Nephron progenitor cell (in vitro differentiated cells): ENCODE measurements at regions not wholly inside any gene's neighbourhood (a gene's known extent, or its start where the extent isn't known, plus 50 kb on each side); places are given as distances from the start of the nearest gene placed in this dataset.

Experiments used
- DNase-seq: peaks from one replicate; pipeline ENCODE4 v3.0.0; 2021
- H3K27ac Mint-ChIP-seq: 2 replicates; pipeline ENCODE4 v1.8.0; 2021; ENCODE audit warnings: mild to moderate bottlenecking, moderate library complexity, mixed read lengths
- H3K27me3 Mint-ChIP-seq: 2 replicates; pipeline ENCODE4 v1.8.0; 2021; ENCODE audit warnings: mild to moderate bottlenecking, low read depth, mixed read lengths; ENCODE audit not compliant: poor library complexity
- H3K36me3 Mint-ChIP-seq: 2 replicates; pipeline ENCODE4 v1.8.0; 2021; ENCODE audit warnings: low read depth, mixed read lengths
- H3K4me1 Mint-ChIP-seq: 2 replicates; pipeline ENCODE4 v1.8.0; 2021; ENCODE audit warnings: mixed read lengths
- H3K4me3 Mint-ChIP-seq: 2 replicates; pipeline ENCODE4 v1.8.0; 2021; ENCODE audit warnings: mild to moderate bottlenecking, moderate library complexity, mixed read lengths
- H3K9me3 Mint-ChIP-seq: 2 replicates; pipeline ENCODE4 v1.8.0; 2021; ENCODE audit warnings: mild to moderate bottlenecking, moderate library complexity, mixed read lengths
- TF ChIP-seq, protein P1 (sequence below): fragments of 200-600 bp; sonication (generic); IDR thresholded peaks from 2 replicates; pipeline ENCODE4 v1.5.0; 2021; ENCODE audit warnings: antibody characterized with exemption

DNA sequence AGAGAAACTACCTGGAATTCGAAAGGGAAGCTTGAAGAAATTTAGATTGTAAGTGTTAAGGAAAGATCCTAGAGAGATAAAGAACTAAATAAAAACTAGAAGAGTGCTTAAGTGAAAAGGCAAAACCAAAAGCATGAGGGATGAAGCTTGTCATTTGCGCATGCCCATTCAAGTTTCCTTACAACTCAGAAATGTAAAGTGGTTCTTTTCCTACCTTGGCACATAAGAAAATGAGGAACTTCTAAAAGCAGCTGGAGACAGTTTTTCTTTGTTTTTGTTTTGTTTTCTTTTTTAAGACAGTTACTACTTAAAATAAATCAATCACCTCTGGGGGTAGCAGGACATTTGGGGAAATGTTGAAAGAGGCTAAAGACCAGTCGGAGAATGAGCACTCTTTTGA, 1304.4 kb upstream of the PCDH7 start:
- no peak overlapping the region for H3K27ac Mint-ChIP-seq
- DNase-seq, result no peak
- H3K4me1 Mint-ChIP-seq, result no peaks in the 10 kb centered on the region
- no peaks in the 10 kb centered on the region for H3K36me3 Mint-ChIP-seq
- H3K27me3 Mint-ChIP-seq, result no peaks in the 10 kb centered on the region
- no peaks in the 10 kb centered on the region for H3K9me3 Mint-ChIP-seq
- H3K4me3 Mint-ChIP-seq, result no peak overlapping the region
- TF ChIP-seq, protein P1, sequence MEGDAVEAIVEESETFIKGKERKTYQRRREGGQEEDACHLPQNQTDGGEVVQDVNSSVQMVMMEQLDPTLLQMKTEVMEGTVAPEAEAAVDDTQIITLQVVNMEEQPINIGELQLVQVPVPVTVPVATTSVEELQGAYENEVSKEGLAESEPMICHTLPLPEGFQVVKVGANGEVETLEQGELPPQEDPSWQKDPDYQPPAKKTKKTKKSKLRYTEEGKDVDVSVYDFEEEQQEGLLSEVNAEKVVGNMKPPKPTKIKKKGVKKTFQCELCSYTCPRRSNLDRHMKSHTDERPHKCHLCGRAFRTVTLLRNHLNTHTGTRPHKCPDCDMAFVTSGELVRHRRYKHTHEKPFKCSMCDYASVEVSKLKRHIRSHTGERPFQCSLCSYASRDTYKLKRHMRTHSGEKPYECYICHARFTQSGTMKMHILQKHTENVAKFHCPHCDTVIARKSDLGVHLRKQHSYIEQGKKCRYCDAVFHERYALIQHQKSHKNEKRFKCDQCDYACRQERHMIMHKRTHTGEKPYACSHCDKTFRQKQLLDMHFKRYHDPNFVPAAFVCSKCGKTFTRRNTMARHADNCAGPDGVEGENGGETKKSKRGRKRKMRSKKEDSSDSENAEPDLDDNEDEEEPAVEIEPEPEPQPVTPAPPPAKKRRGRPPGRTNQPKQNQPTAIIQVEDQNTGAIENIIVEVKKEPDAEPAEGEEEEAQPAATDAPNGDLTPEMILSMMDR, result no peak

DNA sequence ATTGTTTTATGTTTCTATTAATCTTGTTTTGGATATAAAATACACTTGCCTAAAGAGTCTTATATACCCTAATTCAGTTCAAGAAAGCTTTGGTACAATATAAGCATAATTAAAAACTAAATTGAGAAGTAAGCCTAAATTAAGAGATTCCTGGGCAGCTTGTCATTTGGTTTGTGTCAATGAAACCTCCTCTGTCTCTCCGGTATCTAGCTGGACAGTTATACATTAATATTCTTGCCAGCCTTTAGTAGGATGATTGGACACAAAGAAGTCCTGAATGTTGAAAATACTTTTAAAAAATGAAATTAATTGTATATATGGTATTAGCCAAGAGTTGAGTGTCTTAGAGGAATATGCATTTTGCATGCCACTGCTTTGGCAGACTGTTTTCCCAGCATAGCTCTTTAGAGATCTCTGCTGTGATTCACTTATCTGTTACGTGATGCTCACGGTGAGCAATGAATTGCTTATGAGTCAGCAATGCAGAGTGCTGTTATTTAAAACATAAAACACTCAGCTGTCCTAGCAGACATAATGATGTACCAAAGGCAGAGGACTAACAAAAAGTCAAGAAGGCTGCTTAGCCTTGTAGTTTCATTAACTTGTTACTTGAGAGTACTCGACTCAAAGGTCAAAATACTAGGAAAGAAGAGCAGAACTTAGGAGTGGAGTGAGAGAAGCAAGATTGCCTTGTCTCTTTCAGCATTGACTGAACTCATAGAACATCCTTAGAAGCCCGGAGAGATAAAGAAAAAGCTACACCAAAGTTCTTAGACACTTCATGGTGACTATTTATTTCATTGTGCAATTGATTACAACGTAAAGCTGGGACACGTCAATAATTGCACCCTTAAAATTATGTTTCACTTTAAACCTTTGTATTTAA, 1296.1 kb upstream of the PCDH7 start:
- DNase-seq, result no peak
- no peaks in the 10 kb centered on the region for H3K9me3 Mint-ChIP-seq

GRCh38 chr4:29453303-29453820, 1266.8 kb upstream of the PCDH7 start:
- Mint-ChIP-seq H3K36me3 (no peaks in the 10 kb centered on the region), H3K27ac (no peak overlapping the region), H3K27me3 (no peaks in the 10 kb centered on the region), H3K4me3 (no peak overlapping the region), H3K4me1 (peaks cover 5% of the 10 kb centered on the region), H3K9me3 (no peaks in the 10 kb centered on the region)
- TF ChIP-seq, protein P1, result no peak
- no peak for DNase-seq

More for the DNA sequence above, 1296.1 kb upstream of the PCDH7 start:
- TF ChIP-seq, protein P1, result no peak
- Mint-ChIP-seq H3K4me1 (no peaks in the 10 kb centered on the region), H3K27ac (no peak overlapping the region), H3K36me3 (no peaks in the 10 kb centered on the region), H3K27me3 (no peaks in the 10 kb centered on the region), H3K4me3 (no peak overlapping the region)

DNA sequence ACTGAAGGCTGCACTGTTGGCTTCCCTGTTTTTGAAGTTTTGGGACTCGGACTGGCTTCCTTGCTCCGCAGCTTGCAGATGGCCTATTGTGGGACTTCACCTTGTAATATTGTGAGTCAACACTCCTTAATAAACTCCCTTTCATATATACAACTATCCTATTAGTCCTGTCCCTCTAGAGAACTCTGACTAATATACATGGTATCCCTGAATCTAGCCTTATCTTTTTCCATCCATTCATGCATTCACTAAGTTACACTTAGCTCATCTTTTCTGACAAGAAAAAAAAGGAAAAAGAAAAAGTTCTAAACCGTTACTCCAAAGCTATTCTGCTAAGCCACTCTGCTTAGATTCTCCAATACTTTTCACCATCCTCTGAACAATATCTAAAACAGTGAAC, 1260.2 kb upstream of the PCDH7 start:
- H3K9me3 Mint-ChIP-seq, result no peaks in the 10 kb centered on the region
- peaks cover 5% of the 10 kb centered on the region for H3K4me1 Mint-ChIP-seq
- H3K36me3 Mint-ChIP-seq, result no peaks in the 10 kb centered on the region
- H3K27me3 Mint-ChIP-seq, result no peaks in the 10 kb centered on the region
- H3K4me3 Mint-ChIP-seq, result no peak overlapping the region
- no peak for DNase-seq
- TF ChIP-seq, protein P1, result no peak
- H3K27ac Mint-ChIP-seq, result no peak overlapping the region

DNA sequence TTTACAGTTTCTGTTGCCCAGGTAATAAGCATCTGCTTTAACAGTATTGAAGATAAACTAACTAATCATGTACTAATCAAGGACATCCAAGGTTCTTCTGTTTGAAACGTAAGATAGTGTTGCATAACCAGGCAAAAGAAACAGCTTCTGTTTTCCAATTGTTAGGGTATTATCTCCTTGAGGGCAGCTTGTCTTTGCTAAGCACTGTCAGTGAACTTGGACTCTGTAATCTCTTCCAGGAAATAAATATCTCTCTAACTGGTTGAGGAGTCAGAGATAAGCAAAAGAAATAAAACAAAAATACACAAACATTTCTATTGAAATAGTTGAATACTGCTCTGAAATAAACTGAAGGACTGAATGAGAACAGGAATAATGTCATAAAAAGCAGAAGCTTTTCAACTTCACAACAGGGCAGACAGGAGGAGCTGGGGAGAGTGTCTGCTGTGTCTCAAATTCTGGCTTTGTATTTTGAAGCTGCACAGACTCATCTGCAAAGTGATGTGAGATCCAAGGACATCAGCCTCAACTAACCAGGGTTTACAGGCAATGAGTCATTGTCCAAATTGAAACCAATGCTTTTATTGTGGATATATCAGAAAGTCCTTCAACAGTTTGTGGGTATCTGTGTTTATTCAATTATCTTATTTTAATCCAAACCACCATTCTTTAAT, 1253.0 kb upstream of the PCDH7 start:
- no peak overlapping the region for H3K4me3 Mint-ChIP-seq
- no peak overlapping the region for H3K27ac Mint-ChIP-seq
- TF ChIP-seq, protein P1, result no peak

More for the DNA sequence above, 1253.0 kb upstream of the PCDH7 start:
- Mint-ChIP-seq H3K4me1 (no peaks in the 10 kb centered on the region), H3K9me3 (no peaks in the 10 kb centered on the region), H3K27me3 (no peaks in the 10 kb centered on the region), H3K36me3 (no peaks in the 10 kb centered on the region)
- DNase-seq, result no peak
